ENCODE measurements at regions not wholly inside any gene's neighbourhood (a gene's known extent, or its start where the extent isn't known, plus 50 kb on each side); places are given as distances from the start of the nearest gene placed in this dataset.

GRCh38 chr19:27691991-27692390 is 1521.0 kb downstream of the UQCRFS1 start:
- Histone ChIP-seq H3K36me3 (ENCODE audit: insufficient read depth, insufficient read length, low read length) (no peaks in the 10 kb centered on the region), H3K4me1 (ENCODE audit: insufficient read depth, insufficient read length) (no peaks in the 10 kb centered on the region), H3K4me3 (ENCODE audit: insufficient read length, low read depth) (no peak overlapping the region), H3K9me3 (ENCODE audit: insufficient read depth, low read length) (peaks cover 29% of the 10 kb centered on the region; the same call in 1 of the 2 replicates), H3K27me3 (ENCODE audit: insufficient read depth, insufficient read length) (no peaks in the 10 kb centered on the region), H3K9ac (ENCODE audit: insufficient read length, low read depth) (no peak overlapping the region)
- TF ChIP-seq SUZ12 (IDR thresholded peaks at IDR 0.05; ENCODE audit: extremely low read depth, insufficient read depth, insufficient read length), result no peak
- TF ChIP-seq YY1 (IDR thresholded peaks at IDR 0.05; ENCODE audit: insufficient read depth, insufficient read length), result no peak
- TF ChIP-seq ZNF274 (IDR thresholded peaks at IDR 0.05; ENCODE audit: low read depth, low read length), result no peak
- DNase-seq (ENCODE audit: low read depth, low spot score), result no peak

GRCh38 chr19:27689734-27690241 is 1523.2 kb downstream of the UQCRFS1 start:
- Histone ChIP-seq H3K9me3 (ENCODE audit: insufficient read depth, low read length) (peaks cover 29% of the 10 kb centered on the region; the same call in 1 of the 2 replicates), H3K4me3 (ENCODE audit: insufficient read length, low read depth) (no peak overlapping the region), H3K9ac (ENCODE audit: insufficient read length, low read depth) (no peak overlapping the region), H3K27me3 (ENCODE audit: insufficient read depth, insufficient read length) (no peaks in the 10 kb centered on the region), H3K4me1 (ENCODE audit: insufficient read depth, insufficient read length) (no peaks in the 10 kb centered on the region), H3K36me3 (ENCODE audit: insufficient read depth, insufficient read length, low read length) (no peaks in the 10 kb centered on the region)
- DNase-seq (ENCODE audit: low read depth, low spot score), result peak; percentile 32
- TF ChIP-seq SUZ12 (IDR thresholded peaks at IDR 0.05; ENCODE audit: extremely low read depth, insufficient read depth, insufficient read length) (no peak), ZNF274 (IDR thresholded peaks at IDR 0.05; ENCODE audit: low read depth, low read length) (no peak), YY1 (IDR thresholded peaks at IDR 0.05; ENCODE audit: insufficient read depth, insufficient read length) (no peak)

GRCh38 chr19:27684293-27684692 is 1528.7 kb downstream of the UQCRFS1 start:
- TF ChIP-seq SUZ12 (IDR thresholded peaks at IDR 0.05; ENCODE audit: extremely low read depth, insufficient read depth, insufficient read length), result no peak
- no peak for TF ChIP-seq ZNF274 (IDR thresholded peaks at IDR 0.05; ENCODE audit: low read depth, low read length)
- Histone ChIP-seq H3K9ac (ENCODE audit: insufficient read length, low read depth) (no peak overlapping the region), H3K36me3 (ENCODE audit: insufficient read depth, insufficient read length, low read length) (no peaks in the 10 kb centered on the region), H3K27me3 (ENCODE audit: insufficient read depth, insufficient read length) (no peaks in the 10 kb centered on the region), H3K4me3 (ENCODE audit: insufficient read length, low read depth) (no peak overlapping the region), H3K9me3 (ENCODE audit: insufficient read depth, low read length) (peaks cover 12% of the 10 kb centered on the region), H3K4me1 (ENCODE audit: insufficient read depth, insufficient read length) (no peaks in the 10 kb centered on the region)
- DNase-seq (ENCODE audit: low read depth, low spot score), result no peak

- no peaks in the 10 kb centered on the region for H3K27me3 ChIP-seq (ENCODE audit: insufficient read depth, insufficient read length)
- TF ChIP-seq SUZ12 (IDR thresholded peaks at IDR 0.05; ENCODE audit: extremely low read depth, insufficient read depth, insufficient read length) (no peak), YY1 (IDR thresholded peaks at IDR 0.05; ENCODE audit: insufficient read depth, insufficient read length) (no peak), ZNF274 (IDR thresholded peaks at IDR 0.05; ENCODE audit: low read depth, low read length) (no peak)
- no peaks in the 10 kb centered on the region; the same call in 1 of the 2 replicates for H3K9me3 ChIP-seq (ENCODE audit: insufficient read depth, low read length)
- H3K9ac ChIP-seq (ENCODE audit: insufficient read length, low read depth), result no peak overlapping the region
- H3K36me3 ChIP-seq (ENCODE audit: insufficient read depth, insufficient read length, low read length), result no peaks in the 10 kb centered on the region
- no peak overlapping the region for H3K4me3 ChIP-seq (ENCODE audit: insufficient read length, low read depth)
- no peaks in the 10 kb centered on the region for H3K4me1 ChIP-seq (ENCODE audit: insufficient read depth, insufficient read length)
- DNase-seq (ENCODE audit: low read depth, low spot score), result no peak
Observed at GRCh38 chr19:27681972-27682371, 1531.0 kb downstream of the UQCRFS1 start.

GRCh38 chr19:27679905-27680304 is 1533.0 kb downstream of the UQCRFS1 start:
- H3K4me3 ChIP-seq (ENCODE audit: insufficient read length, low read depth), result no peak overlapping the region
- no peaks in the 10 kb centered on the region for H3K36me3 ChIP-seq (ENCODE audit: insufficient read depth, insufficient read length, low read length)
- no peaks in the 10 kb centered on the region for H3K27me3 ChIP-seq (ENCODE audit: insufficient read depth, insufficient read length)
- H3K9me3 ChIP-seq (ENCODE audit: insufficient read depth, low read length), result no peaks in the 10 kb centered on the region; the same call in 1 of the 2 replicates
- H3K9ac ChIP-seq (ENCODE audit: insufficient read length, low read depth), result no peak overlapping the region
- H3K4me1 ChIP-seq (ENCODE audit: insufficient read depth, insufficient read length), result no peaks in the 10 kb centered on the region
- TF ChIP-seq ZNF274 (IDR thresholded peaks at IDR 0.05; ENCODE audit: low read depth, low read length), result no peak
- TF ChIP-seq SUZ12 (IDR thresholded peaks at IDR 0.05; ENCODE audit: extremely low read depth, insufficient read depth, insufficient read length), result no peak
- TF ChIP-seq YY1 (IDR thresholded peaks at IDR 0.05; ENCODE audit: insufficient read depth, insufficient read length), result no peak
- no peak for DNase-seq (ENCODE audit: low read depth, low spot score)

- Histone ChIP-seq H3K4me3 (ENCODE audit: insufficient read length, low read depth) (no peak overlapping the region), H3K27me3 (ENCODE audit: insufficient read depth, insufficient read length) (no peaks in the 10 kb centered on the region), H3K4me1 (ENCODE audit: insufficient read depth, insufficient read length) (no peaks in the 10 kb centered on the region), H3K9ac (ENCODE audit: insufficient read length, low read depth) (no peak overlapping the region), H3K9me3 (ENCODE audit: insufficient read depth, low read length) (no peaks in the 10 kb centered on the region; the same call in 1 of the 2 replicates), H3K36me3 (ENCODE audit: insufficient read depth, insufficient read length, low read length) (no peaks in the 10 kb centered on the region)
- no peak for DNase-seq (ENCODE audit: low read depth, low spot score)
- no peak for TF ChIP-seq SUZ12 (IDR thresholded peaks at IDR 0.05; ENCODE audit: extremely low read depth, insufficient read depth, insufficient read length)
- no peak for TF ChIP-seq YY1 (IDR thresholded peaks at IDR 0.05; ENCODE audit: insufficient read depth, insufficient read length)
Observed at GRCh38 chr19:27679399-27679798, 1533.6 kb downstream of the UQCRFS1 start.

GRCh38 chr19:27676877-27677276 is 1536.1 kb downstream of the UQCRFS1 start:
- TF ChIP-seq ZNF274 (IDR thresholded peaks at IDR 0.05; ENCODE audit: low read depth, low read length) (no peak), SUZ12 (IDR thresholded peaks at IDR 0.05; ENCODE audit: extremely low read depth, insufficient read depth, insufficient read length) (no peak), YY1 (IDR thresholded peaks at IDR 0.05; ENCODE audit: insufficient read depth, insufficient read length) (no peak)
- H3K27me3 ChIP-seq (ENCODE audit: insufficient read depth, insufficient read length), result no peaks in the 10 kb centered on the region
- no peak overlapping the region for H3K9ac ChIP-seq (ENCODE audit: insufficient read length, low read depth)
- no peaks in the 10 kb centered on the region for H3K36me3 ChIP-seq (ENCODE audit: insufficient read depth, insufficient read length, low read length)
- no peak overlapping the region for H3K4me3 ChIP-seq (ENCODE audit: insufficient read length, low read depth)
- H3K9me3 ChIP-seq (ENCODE audit: insufficient read depth, low read length), result no peaks in the 10 kb centered on the region; the same call in 1 of the 2 replicates
- no peaks in the 10 kb centered on the region for H3K4me1 ChIP-seq (ENCODE audit: insufficient read depth, insufficient read length)
- no peak for DNase-seq (ENCODE audit: low read depth, low spot score)

Measured in NT2/D1 (cell line).